OCI-LY3 (cell line): ENCODE measurements at regions not wholly inside any gene's neighbourhood (a gene's known extent, or its start where the extent isn't known, plus 50 kb on each side); places are given as distances from the start of the nearest gene placed in this dataset.

Source experiments
- H2AFZ ChIP-seq: fragments of 200-600, 300-600 bp; shearing (Covaris generic); 2 replicates; pipeline ENCODE4 v1.6.0; 2014; ENCODE audit warnings: antibody characterized with exemption, low read depth, low read length
- H3K27ac ChIP-seq: fragments of 200-600, 300-600 bp; sonication (generic); 2 replicates; pipeline ENCODE4 v1.5.1; 2014; ENCODE audit warnings: mild to moderate bottlenecking, low read length, moderate library complexity, mixed read lengths
- H3K27me3 ChIP-seq: fragments of 200-600, 300-600 bp; sonication (generic); 2 replicates; pipeline ENCODE4 v1.6.1; 2014; ENCODE audit warnings: low read depth, low read length, mixed read lengths
- H3K36me3 ChIP-seq: fragments of 200-600, 300-600 bp; sonication (generic); replicated peaks from 2 replicates; pipeline ENCODE3; 2014; ENCODE audit warnings: low read depth, low read length, mixed read lengths
- H3K4me1 ChIP-seq: fragments of 300-600, 200-600 bp; sonication (generic); 2 replicates; pipeline ENCODE4 v1.6.1; 2014; ENCODE audit warnings: low read length, mixed read lengths
- H3K4me2 ChIP-seq: fragments of 200-600, 300-600 bp; sonication (generic); 2 replicates; pipeline ENCODE4 v1.6.1; 2014; ENCODE audit warnings: low read length, mixed read lengths
- H3K4me3 ChIP-seq: fragments of 300-600, 200-600 bp; sonication (generic); 2 replicates; pipeline ENCODE4 v1.5.1; 2014; ENCODE audit warnings: antibody characterized with exemption, mild to moderate bottlenecking, low read length, moderate library complexity
- H3K79me2 ChIP-seq: fragments of 300-600, 200-600 bp; shearing (Covaris generic); 2 replicates; pipeline ENCODE4 v1.6.1; 2014; ENCODE audit warnings: mild to moderate bottlenecking, low read length, mixed read lengths
- H3K9ac ChIP-seq: fragments of 300-600, 200-600 bp; shearing (Covaris generic); 2 replicates; pipeline ENCODE4 v1.6.0; 2014; ENCODE audit warnings: mild to moderate bottlenecking, low read length, moderate library complexity
- H3K9me3 ChIP-seq: fragments of 200-600, 300-600 bp; shearing (Covaris generic); 2 replicates; pipeline ENCODE4 v1.6.1; 2014; ENCODE audit warnings: low read length, mixed read lengths; ENCODE audit not compliant: insufficient read depth
- H4K20me1 ChIP-seq: fragments of 200-600, 300-600 bp; sonication (generic); 2 replicates; pipeline ENCODE4 v1.6.1; 2016; ENCODE audit warnings: low read length, mixed read lengths; ENCODE audit not compliant: insufficient read depth
- CTCF ChIP-seq: fragments of 200-600, 300-600 bp; sonication (generic); IDR thresholded peaks from 2 replicates; pipeline ENCODE4 v1.5.1; 2014; ENCODE audit warnings: antibody characterized with exemption, low read length, low read depth
- EZH2phosphoT487 ChIP-seq: fragments of 200-600 bp; shearing (Covaris generic); IDR thresholded peaks from 2 replicates; pipeline ENCODE4 v1.6.1; 2018; ENCODE audit warnings: antibody characterized with exemption, mixed run types, low read depth

- H3K4me3 ChIP-seq: no peak overlapping the region
- H3K27me3 ChIP-seq: no peaks in the 10 kb centered on the region
- peaks cover 20% of the 10 kb centered on the region for H3K4me1 ChIP-seq
- peaks cover 11% of the 10 kb centered on the region for H3K79me2 ChIP-seq
- no peaks in the 10 kb centered on the region for H4K20me1 ChIP-seq
- H3K9ac ChIP-seq: no peak overlapping the region
- no peaks in the 10 kb centered on the region for H3K9me3 ChIP-seq
- H3K4me2 ChIP-seq: no peak overlapping the region
- H3K27ac ChIP-seq: no peak overlapping the region
- no peaks in the 10 kb centered on the region for H3K36me3 ChIP-seq
- H2AFZ ChIP-seq: no peak overlapping the region
- TF ChIP-seq EZH2phosphoT487 (no peak), CTCF (no peak)
Observed at GRCh38 chr11:88428959-88429358, 91.4 kb upstream of the CTSC start.

GRCh38 chr11:88427719-88428118 is 90.2 kb upstream of the CTSC start:
- Histone ChIP-seq H3K79me2 (no peaks in the 10 kb centered on the region), H4K20me1 (no peaks in the 10 kb centered on the region), H3K27me3 (no peaks in the 10 kb centered on the region), H3K9me3 (no peaks in the 10 kb centered on the region), H3K27ac (no peak overlapping the region), H3K9ac (no peak overlapping the region), H3K4me3 (no peak overlapping the region), H3K4me1 (peaks cover 8% of the 10 kb centered on the region), H2AFZ (no peak overlapping the region), H3K4me2 (no peak overlapping the region), H3K36me3 (no peaks in the 10 kb centered on the region)
- TF ChIP-seq EZH2phosphoT487: no peak
- no peak for TF ChIP-seq CTCF

GRCh38 chr11:88424881-88425280 is 87.3 kb upstream of the CTSC start:
- Histone ChIP-seq H3K36me3 (no peaks in the 10 kb centered on the region), H3K4me3 (no peak overlapping the region), H3K79me2 (no peaks in the 10 kb centered on the region), H2AFZ (no peak overlapping the region), H3K27me3 (no peaks in the 10 kb centered on the region), H3K9me3 (no peaks in the 10 kb centered on the region), H3K27ac (no peak overlapping the region), H3K4me1 (peaks cover 9% of the 10 kb centered on the region), H3K4me2 (no peak overlapping the region), H4K20me1 (no peaks in the 10 kb centered on the region), H3K9ac (no peak overlapping the region)
- TF ChIP-seq CTCF (no peak), EZH2phosphoT487 (no peak)

- H3K4me2 ChIP-seq: no peak overlapping the region
- TF ChIP-seq CTCF: no peak
- TF ChIP-seq EZH2phosphoT487: no peak
Observed at GRCh38 chr11:88421530-88421929, 84.0 kb upstream of the CTSC start.

More at GRCh38 chr11:88421530-88421929, 84.0 kb upstream of the CTSC start:
- H3K9ac ChIP-seq: no peak overlapping the region
- H3K27ac ChIP-seq: no peak overlapping the region
- no peaks in the 10 kb centered on the region for H4K20me1 ChIP-seq
- no peaks in the 10 kb centered on the region for H3K36me3 ChIP-seq
- peaks cover 9% of the 10 kb centered on the region for H3K4me1 ChIP-seq
- no peaks in the 10 kb centered on the region for H3K79me2 ChIP-seq
- no peak overlapping the region for H2AFZ ChIP-seq
- no peak overlapping the region for H3K4me3 ChIP-seq
- H3K9me3 ChIP-seq: no peaks in the 10 kb centered on the region
- H3K27me3 ChIP-seq: no peaks in the 10 kb centered on the region
